Osteoblast (primary cell): ENCODE measurements at regions not wholly inside any gene's neighbourhood (a gene's known extent, or its start where the extent isn't known, plus 50 kb on each side); places are given as distances from the start of the nearest gene placed in this dataset.
"Not testable (repeated sequence)": the region's sequence is repeated elsewhere in the genome, so short reads cannot be mapped to it uniquely, and the experiment has no call there.

ENCODE experiments used
- DNase-seq: peaks from one replicate; pipeline ENCODE4 v3.0.0; 2011; ENCODE audit warnings: low spot score, mixed read lengths; ENCODE audit not compliant: insufficient read length; ENCODE audit errors: missing footprints
- H2AFZ ChIP-seq: 2 replicates; pipeline ENCODE4 v1.6.0; 2011; ENCODE audit warnings: mild to moderate bottlenecking, low read length
- H3K27ac ChIP-seq: 2 replicates; pipeline ENCODE4 v1.5.1; 2011; ENCODE audit warnings: mild to moderate bottlenecking, low read depth, low read length, moderate library complexity
- H3K27me3 ChIP-seq: 2 replicates; pipeline ENCODE4 v1.6.0; 2012; ENCODE audit warnings: mild to moderate bottlenecking, control low read depth, inconsistent platforms, low read length, moderate library complexity; ENCODE audit not compliant: insufficient read depth
- H3K36me3 ChIP-seq: 2 replicates; pipeline ENCODE4 v1.5.1; 2011; ENCODE audit warnings: mild to moderate bottlenecking, low read length, control low read depth, moderate library complexity; ENCODE audit not compliant: insufficient read depth
- H3K4me1 ChIP-seq: 2 replicates; pipeline ENCODE4 v1.5.1; 2011; ENCODE audit warnings: mild to moderate bottlenecking, low read length, control low read depth, moderate library complexity; ENCODE audit not compliant: insufficient read depth
- H3K4me2 ChIP-seq: 2 replicates; pipeline ENCODE4 v1.6.0; 2011; ENCODE audit warnings: mild to moderate bottlenecking, low read length; ENCODE audit not compliant: insufficient read depth
- H3K4me3 ChIP-seq: fragments of 200-600 bp; sonication (generic); 3 replicates; pipeline ENCODE4 v1.5.1; 2012; ENCODE audit warnings: mild to moderate bottlenecking, low read length, inconsistent platforms; ENCODE audit not compliant: insufficient read depth
- H3K79me2 ChIP-seq: 2 replicates; pipeline ENCODE4 v1.6.0; 2012; ENCODE audit warnings: mild to moderate bottlenecking, low read length, control low read depth, inconsistent platforms; ENCODE audit not compliant: insufficient read depth
- H3K9me3 ChIP-seq: 2 replicates; pipeline ENCODE4 v1.5.1; 2011; ENCODE audit warnings: low read depth, low read length, control low read depth
- H4K20me1 ChIP-seq: 2 replicates; pipeline ENCODE4 v1.6.0; 2012; ENCODE audit warnings: mild to moderate bottlenecking, low read length, control low read depth; ENCODE audit not compliant: insufficient read depth
- CTCF ChIP-seq: IDR thresholded peaks from 2 replicates; pipeline ENCODE4 v1.5.1; 2011; ENCODE audit warnings: mild to moderate bottlenecking, low read depth, low read length, moderate library complexity; ENCODE audit errors: extremely low read depth

- H2AFZ ChIP-seq, result no peak overlapping the region
- H3K9me3 ChIP-seq, result no peaks in the 10 kb centered on the region
- no peaks in the 10 kb centered on the region for H4K20me1 ChIP-seq
- no peak for TF ChIP-seq CTCF
- no peaks in the 10 kb centered on the region for H3K27me3 ChIP-seq
- H3K27ac ChIP-seq, result no peak overlapping the region
- no peak for DNase-seq
- no peak overlapping the region for H3K4me3 ChIP-seq
- no peaks in the 10 kb centered on the region for H3K79me2 ChIP-seq
- no peak overlapping the region for H3K4me2 ChIP-seq
- no peaks in the 10 kb centered on the region for H3K4me1 ChIP-seq
- H3K36me3 ChIP-seq, result no peaks in the 10 kb centered on the region
Measured at GRCh38 chr3:118675305-118675704, 359.3 kb downstream of the IGSF11 start.

- not testable (repeated sequence) for H3K79me2 ChIP-seq, H3K27ac ChIP-seq, DNase-seq
Measured at GRCh38 chr3:118678663-118679062, 356.0 kb downstream of the IGSF11 start.

GRCh38 chr3:118682921-118683320 lies 351.7 kb downstream of the IGSF11 start:
- Histone ChIP-seq H3K4me3 (no peak overlapping the region), H3K9me3 (peaks cover 4% of the 10 kb centered on the region), H3K27ac (no peak overlapping the region), H3K27me3 (no peaks in the 10 kb centered on the region), H3K79me2 (no peaks in the 10 kb centered on the region), H4K20me1 (no peaks in the 10 kb centered on the region), H3K36me3 (no peaks in the 10 kb centered on the region), H3K4me1 (no peaks in the 10 kb centered on the region), H2AFZ (no peak overlapping the region), H3K4me2 (no peak overlapping the region)
- TF ChIP-seq CTCF, result no peak
- DNase-seq, result no peak

More at GRCh38 chr3:118678663-118679062, 356.0 kb downstream of the IGSF11 start:
- H2AFZ ChIP-seq, H3K4me3 ChIP-seq, H3K27me3 ChIP-seq, H4K20me1 ChIP-seq, H3K36me3 ChIP-seq, H3K4me2 ChIP-seq, H3K9me3 ChIP-seq, H3K4me1 ChIP-seq: not testable (repeated sequence)

GRCh38 chr3:118683636-118684035 lies 351.0 kb downstream of the IGSF11 start:
- Histone ChIP-seq H3K4me1 (no peaks in the 10 kb centered on the region), H3K9me3 (peaks cover 4% of the 10 kb centered on the region), H4K20me1 (no peaks in the 10 kb centered on the region), H3K27me3 (no peaks in the 10 kb centered on the region), H3K4me2 (no peak overlapping the region), H3K27ac (no peak overlapping the region), H3K4me3 (no peak overlapping the region), H3K36me3 (no peaks in the 10 kb centered on the region), H2AFZ (no peak overlapping the region), H3K79me2 (no peaks in the 10 kb centered on the region)
- TF ChIP-seq CTCF, result no peak
- DNase-seq, result no peak
